NCI-H82 (cell line): ENCODE measurements at regions not wholly inside any gene's neighbourhood (a gene's known extent, or its start where the extent isn't known, plus 50 kb on each side); places are given as distances from the start of the nearest gene placed in this dataset.

Experiments used
- DNase-seq: peaks from one replicate; lab custom pipeline; 2025; lab: John Stamatoyannopoulos, UW

DNA sequence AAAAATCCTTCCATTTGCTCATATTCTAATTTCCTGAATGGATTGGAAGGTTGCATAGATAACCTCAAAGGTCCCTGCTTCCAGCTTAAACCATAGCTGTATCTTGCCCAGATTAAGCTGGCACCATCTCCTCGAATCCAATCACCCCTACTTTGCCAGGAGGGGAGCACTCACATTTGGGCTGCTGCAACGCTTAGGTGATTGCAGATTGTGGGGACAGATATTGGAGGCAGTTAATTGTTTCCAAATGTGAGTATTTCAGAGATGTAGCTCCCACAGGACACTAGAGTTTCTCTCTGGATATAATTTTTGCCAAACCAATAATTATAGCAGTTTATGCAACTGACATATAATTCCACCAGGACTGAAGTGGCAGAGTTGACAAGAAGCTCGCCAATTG, 53.5 kb upstream of the ACSL1 start:
- no peak for DNase-seq

DNA sequence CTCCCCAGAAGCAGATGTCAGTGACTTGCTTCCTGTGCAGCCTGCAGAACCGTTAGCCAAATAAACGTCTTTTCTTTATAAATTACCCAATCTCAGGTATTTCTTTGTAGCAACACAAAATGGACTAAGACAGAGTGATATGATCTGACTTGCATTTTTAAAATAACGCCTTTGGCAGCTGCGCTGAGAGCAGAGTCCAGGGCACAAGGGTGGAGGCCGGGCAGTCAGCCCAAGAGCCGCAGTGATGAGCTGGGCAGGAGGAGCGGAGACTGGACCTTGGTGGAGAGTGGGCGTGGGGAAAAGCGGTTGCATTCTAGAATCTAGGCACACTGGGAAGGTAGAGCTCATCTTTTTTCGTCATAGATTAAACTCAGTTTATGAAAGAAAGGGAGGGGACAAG, 56.5 kb upstream of the ACSL1 start:
- no peak for DNase-seq

DNA sequence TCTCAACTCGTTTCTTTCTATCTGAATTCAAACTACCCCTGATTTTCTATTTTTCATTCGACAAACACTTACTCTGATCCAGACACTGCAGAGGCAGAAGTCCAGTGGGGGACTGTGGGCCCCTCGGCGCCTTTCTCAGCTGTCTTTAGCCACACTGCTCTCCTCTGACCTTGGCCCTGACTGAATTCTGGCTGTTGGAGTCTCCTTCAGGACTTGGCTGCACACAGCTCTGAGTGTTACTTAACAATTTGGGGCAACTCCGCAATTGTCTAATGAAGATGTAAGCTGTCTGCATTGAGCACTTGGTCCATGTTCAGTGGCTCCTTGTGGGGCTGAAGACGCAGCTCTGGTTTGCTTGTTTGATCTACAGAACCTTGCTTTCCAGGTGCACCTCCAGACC, 57.3 kb upstream of the ACSL1 start:
- no peak for DNase-seq

DNA sequence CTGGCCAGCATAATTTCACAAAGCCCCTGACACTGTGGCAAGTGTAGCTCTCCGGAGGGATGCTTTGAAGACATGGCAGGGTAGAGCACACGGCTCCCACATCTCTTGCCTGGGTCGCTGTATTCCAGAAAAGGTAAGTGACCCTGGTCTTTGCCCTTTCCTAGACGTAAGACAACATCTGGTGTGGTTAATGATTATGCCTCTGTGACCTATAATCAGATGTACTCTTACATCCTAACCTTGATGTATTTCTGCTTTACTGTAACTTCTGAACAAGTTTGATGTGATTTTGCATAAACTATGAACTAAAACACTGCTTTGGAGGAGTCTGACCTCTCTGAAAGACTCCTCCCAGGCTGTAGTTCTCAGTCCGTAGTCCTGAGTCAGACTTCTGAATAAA, 59.1 kb upstream of the ACSL1 start:
- DNase-seq, result no peak

DNA sequence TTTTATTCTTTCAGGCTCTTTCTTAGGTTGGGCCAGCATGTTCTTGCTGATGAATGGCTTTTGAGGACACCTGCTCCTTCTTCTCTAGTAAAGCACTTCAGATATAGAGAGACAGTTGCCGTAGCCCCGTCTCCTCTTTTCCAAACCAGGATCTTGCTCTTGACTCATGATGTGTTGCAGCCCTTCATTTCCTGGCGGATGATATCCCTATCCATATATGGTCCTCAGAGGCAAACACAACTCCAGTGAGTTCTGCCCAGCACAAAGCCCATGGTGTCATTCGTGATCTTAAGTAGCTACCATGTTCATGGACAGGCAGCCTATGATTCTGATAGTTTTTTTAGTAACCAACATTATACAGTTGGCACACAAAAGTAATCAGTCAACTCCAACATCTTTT, 59.8 kb upstream of the ACSL1 start:
- DNase-seq, result no peak

DNA sequence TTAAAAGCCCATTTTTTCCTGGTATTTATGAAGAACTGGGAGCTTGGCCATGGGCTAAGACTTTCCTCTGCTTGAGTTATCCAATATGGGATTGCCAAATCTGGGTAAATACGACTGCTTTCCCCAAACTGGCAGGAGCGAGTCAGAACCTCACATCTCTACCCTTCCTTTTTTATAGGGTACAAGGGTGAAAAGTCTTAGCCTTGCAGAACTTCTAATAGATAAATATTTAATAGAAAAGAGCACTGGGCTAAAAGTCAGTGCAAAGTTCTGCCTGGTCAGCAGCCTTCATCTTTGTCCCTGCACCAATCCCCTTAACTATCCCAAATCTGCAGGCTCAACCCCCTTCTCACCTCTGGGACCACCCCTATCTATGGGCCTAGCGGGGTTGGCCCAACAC, 61.6 kb upstream of the ACSL1 start:
- DNase-seq, result no peak

DNA sequence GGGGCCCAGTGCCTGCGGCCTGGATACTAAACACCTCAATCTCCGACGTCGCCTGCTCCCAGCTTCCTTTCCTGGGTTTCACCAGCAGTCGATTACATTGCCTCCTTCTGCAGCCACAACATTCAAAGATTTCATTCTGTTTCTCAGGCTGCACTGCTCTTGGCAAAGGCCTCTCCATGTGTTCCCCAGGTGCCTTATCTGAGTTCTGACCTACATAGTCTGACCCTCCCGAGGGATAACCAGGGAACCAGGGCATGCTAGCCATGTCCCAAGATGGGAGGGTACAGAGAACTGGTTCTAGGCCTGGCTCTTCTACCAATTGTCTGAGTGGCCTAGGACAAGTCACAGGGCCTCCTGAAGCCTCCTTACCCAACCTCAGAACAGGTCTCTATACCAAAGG, 62.2 kb upstream of the ACSL1 start:
- DNase-seq, result no peak

DNA sequence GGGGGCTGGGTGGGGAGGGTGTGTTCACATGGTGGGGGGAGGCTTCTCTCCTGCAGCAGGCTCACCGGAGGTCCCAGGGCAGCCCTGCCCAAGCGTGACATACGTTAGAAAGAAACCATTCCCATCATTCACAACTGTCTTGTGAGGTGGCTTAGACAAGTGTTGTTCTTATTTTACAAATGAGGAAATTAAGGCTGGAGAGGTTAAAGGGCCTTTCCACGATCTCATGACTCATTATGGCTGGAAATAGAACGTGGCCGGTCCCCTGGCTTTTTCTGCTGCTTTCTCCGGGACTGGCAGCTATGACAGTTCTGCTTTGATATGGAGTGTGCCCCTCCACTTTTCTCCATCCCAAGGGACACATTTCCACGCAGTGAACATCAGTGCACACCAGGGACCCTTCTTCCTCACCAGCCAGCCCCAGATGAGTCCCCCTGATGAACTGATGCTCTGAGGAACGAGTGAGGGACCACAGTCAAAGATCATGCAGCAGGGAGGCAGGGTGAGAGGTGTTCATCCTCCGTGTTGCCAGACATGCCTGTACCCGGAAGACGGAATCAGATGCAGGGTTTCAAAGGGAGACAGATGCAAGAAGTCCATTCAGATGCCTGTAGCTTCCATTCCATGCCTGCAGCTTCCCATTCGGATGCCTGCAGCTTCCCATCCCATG, 64.0 kb upstream of the ACSL1 start:
- no peak for DNase-seq

DNA sequence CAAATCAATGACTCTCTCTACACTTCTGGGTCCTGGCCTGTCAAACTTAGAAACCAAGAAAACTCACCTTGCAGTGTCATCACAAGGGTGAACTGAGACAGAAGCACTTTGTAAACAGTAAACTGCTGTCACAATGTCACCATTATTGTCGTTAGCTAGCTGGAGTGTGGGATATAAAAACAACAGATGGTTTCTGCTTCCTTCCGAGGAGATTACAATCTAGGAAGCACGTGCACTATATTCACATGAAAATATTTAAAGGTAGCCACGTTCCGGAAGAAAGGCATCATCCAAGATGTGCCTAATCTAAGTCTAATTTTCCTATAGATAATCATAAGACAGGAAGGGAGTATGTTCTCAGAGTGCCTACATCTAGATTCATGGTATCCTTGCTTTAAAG, 64.7 kb upstream of the ACSL1 start:
- DNase-seq, result peak; percentile 4

DNA sequence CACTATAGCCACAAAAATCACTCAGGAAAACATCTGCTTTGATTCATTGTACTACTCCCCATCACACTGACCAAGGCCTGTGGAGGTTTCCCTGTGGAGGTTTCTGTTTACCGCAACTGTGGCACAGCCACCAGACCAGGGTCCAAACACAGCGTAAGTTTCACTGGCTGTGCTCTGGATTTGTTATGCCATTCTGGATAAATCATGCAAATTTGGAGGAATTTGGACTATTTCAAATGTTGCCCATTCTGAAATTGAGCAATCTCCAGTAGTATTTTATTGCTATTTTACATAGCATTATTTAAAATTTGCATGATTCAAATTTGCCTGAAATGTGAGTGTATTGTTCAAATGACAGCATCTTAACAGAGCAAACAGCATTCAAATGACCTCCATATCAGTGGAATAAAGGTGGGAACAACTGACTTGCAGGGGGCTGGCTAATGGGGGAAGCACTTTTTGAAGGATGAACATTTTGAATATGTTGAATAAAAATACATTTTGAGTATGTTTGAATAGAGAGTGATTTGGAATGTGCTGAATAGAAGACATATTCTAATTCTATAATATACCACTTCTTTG, 66.1 kb upstream of the ACSL1 start:
- DNase-seq, result no peak

DNA sequence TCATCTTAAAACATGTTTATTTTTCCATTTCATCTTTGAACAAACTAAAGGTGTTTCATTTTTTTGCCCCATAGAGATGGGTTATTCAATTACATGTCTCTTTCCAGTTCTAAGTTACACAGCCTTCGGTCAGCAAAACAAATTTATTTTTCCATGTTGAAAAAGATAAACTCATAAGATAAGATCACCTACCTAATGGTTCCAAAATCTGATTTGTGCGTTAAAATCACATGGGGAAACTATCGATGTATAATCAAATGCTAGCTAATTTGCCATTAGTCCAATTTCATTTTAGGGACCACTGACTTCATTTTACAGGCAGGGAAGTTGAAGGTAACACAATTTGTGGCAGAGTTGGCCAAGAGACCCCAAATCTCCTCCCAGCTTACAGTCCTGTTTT, 67.2 kb upstream of the ACSL1 start:
- DNase-seq, result no peak

DNA sequence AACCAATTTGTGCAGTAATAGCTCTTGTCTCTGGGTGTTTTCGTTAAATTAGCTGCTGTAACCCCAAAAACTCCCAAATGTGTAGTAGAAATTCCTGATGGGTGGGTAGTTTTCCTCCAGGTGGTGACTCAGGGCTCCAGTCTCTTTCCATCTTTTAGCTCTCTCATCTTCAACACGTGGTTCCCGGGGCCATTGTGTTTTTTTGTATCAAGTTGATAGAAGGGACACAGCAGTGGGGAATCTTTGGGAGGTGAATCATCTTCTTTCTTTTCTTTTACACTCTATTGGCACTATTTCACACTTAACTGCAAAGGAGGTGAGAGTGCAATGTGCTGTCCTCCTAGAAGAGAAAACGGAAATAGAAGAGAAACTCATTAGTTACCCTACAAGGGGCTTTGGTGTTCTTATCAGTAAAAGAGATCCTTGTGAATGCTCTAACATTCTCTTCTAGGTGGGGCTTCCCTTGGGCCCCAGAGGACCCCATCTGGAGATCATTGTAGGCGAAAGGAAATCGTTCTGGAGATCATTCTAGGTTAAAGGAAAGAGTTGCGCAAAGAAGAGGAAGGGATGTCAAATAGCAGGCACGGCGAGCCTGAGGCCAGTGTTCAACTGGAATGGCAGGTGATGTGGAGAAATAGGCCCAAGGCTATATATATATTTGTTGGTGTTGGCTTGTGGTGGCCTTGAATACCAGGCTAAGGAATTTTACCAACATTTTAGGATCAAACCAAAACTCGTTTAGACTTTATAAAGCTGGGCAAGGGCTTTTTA, 68.2 kb upstream of the ACSL1 start:
- no peak for DNase-seq

DNA sequence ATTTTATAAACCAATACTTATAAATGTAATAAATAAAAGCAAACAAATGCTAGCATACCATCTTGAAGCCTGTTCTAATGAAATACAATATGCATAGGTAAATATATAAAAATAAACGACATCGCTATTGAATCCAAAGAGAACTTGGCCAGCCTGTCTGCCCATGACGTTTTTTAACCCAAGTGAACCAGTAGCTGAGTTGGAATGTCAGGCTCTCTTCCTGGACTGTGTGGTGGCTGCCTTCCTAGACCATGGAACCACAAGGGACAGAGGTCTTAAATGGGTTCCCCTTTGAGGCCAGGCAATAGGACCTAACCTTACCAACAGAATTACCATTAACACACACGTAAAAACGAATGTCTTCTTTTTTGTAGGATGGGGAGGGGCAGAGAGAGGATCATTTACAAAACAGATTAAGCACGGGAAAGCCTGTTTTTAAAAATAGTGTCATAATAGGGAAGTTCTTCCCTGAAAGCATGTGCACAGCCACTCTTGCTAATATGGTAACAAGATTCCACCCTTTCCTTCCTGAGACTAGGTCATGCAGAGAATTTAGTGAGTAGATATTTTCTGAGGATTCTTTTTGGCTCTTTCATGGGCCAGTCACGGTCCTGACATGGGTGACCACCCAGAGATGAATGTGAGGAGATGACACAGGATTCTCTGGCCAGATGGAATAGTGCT, 69.4 kb upstream of the ACSL1 start:
- no peak for DNase-seq

DNA sequence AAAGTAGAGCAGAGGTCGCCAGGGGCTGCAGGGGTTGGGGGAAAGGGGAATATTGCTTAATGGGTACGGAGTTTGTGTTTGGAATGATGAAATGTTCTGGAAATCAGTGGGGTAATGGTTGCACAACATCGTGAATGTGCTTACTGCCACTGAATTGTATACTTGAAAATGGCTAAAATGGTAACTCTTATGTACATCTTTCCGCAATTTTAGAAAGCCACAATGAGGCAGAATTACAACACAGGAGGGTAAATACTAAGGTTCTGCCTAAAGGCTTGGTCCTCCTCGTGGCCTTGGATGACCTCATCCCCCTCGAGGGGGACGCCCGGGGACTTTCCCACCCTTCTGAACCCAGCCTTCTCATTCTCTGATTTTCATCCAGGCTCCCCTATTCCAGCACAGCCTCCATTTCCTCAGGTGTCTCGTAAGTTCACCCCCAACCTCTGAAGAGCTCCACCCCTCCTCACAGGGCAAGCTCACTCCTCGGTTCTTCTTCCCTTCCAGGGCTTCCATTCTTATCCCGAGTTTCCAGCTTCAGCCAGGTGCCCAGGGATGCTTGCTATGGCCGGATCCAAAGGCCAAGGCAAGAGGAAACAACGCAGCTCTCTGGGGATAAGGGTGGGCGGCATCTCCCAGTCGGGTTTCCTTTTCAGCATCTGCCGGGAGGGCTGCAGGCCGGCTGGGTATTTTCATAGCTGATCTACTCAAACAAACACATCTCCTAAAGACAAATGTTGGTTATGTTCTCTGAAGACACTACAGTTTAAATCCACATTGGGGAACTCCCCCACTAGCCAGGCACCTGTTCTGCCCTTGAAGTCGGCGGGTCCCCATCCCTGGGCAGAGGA, 71.3 kb upstream of the ACSL1 start:
- DNase-seq, result no peak

DNA sequence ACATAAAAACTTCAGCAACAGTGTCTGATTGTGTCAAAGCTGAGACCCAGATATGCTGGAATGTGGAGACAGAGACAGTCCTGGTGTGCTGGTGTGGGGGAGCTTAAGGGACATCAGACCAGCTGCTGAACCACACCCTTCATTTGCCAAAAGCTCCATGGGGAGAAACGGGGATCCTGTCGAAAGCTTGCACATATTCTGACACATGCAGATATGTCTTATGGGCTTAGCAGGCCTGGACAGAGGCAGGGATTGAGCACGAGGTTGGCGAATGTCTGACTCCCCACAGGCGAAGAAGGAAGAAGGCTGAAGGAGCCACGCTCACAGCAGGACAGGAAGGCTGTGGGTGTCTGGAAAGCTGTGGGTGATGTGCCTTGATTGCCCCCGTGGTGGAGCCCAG, 72.1 kb upstream of the ACSL1 start:
- no peak for DNase-seq

DNA sequence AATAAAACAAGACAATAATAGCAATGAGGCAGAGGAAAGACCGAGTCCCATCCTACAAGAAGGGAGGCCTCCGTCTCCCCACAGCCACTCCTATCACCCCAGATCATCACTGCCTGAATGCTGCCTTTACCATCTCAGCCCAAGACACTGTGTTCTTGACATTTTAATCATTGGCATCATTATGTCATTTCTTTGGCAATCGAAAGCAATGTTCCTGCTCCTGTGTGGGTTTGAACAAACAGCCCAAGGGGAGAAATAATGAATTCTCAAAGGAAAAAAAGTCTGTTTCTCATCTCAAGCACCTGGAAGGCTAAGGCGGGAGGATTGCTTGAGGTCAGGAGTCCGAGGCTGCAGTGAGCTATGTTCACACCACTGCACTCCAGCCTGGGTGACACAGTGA, 73.0 kb upstream of the ACSL1 start:
- no peak for DNase-seq

DNA sequence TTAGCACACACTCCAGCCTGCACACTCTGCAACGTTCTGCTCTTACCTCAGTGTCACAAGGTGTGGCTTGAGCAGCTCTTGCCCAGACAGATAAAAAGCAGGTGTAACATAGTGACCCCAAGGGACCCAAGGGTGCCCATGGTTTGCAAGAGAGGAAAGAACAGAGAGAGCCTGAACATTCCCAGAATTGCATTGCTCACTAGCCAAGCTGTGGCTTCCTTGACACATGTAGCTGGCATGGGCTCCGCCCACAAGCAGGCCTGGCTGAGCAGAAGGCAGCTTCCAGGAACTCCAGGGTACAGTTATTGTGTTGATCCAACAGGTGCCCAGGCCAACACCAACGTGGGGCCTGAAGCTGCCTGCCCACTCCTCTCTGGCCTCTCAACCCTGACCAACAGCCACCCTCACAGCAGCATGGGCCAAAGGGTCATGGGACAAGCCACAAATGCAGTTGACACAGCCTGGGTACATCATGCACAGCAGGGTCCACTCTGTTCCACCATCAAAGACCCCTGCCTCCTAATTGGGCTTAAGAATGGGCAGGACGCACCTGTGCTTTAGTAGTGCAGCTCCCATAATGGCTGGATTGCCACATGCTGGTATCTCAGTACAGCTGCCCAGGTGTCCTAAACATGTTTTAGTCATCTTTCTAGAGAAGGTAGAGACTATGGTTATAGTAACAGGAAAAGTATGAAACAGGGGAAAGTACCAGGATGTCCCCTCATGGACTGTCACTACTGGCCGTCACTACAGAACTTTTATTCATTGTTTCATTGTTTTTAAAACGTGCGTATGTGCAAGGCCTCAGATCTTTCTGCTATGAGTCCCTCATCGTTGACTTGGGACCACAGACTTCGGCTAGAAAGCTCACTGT, 73.7 kb upstream of the ACSL1 start:
- DNase-seq, result no peak

DNA sequence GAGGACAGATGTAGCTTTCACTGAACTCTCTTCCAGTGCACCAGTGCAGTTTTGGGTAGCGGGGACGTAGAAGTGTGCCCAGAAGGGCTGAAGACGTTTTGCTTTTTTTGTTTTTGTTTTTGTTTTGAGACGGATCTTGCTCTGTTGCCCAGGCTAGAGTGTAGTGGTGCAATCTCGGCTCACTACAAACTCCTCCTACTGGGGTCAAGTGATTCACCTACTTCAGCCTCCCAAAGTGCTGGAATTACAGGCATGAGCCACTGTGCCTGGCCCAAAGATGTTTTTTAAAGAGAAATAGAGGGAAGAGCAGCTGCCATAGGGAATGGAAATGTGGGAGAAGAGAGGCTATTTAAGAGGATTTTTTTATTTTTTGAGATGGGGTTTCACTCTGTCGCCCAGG, 74.4 kb upstream of the ACSL1 start:
- no peak for DNase-seq

DNA sequence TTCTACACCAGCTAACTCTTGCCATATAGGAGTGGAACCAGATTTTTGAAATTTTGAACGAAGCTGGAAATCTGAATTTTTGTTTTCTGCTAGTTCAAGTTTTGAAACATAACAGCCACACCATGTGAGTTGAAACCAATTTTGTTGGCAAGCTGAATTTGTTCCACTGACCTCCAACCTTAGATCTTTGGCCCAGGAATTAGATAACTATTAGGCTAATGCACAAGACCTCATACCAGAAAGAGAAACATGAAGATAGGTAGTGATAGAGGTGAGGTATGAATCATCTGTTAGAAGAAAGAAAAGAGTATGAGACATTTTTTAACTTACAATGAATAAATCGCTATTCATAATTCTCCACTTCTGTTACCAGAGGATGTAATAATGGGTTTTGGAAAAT, 76.8 kb upstream of the ACSL1 start:
- DNase-seq, result no peak

DNA sequence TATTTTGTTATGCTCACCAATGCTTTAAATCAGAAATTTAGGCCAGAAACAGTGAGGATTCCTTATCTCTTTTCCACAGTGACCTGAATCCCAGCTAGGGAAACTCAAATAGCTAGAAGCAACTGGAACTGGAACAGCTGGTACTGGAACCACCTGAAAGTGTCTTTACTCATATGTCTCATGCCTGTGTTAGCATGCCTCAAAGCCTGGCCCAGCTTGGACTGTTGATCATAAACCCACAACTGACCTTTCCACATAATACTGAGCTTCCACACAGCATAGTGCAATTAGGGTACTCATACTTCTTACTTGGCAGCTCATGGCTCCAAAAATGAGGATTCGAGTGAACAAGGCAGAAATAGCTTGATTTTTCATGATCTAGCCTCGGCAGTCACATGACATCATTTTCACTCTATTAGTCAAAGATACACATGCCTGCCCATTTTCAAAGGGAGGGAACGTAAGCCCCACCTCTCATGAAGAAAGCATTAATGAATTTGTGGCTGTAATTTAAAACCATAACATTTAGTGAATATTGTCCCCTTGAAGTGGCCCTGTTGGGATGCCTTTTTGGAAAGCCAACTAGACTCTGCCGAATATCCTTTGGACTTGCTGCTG, 80.8 kb upstream of the ACSL1 start:
- no peak for DNase-seq

DNA sequence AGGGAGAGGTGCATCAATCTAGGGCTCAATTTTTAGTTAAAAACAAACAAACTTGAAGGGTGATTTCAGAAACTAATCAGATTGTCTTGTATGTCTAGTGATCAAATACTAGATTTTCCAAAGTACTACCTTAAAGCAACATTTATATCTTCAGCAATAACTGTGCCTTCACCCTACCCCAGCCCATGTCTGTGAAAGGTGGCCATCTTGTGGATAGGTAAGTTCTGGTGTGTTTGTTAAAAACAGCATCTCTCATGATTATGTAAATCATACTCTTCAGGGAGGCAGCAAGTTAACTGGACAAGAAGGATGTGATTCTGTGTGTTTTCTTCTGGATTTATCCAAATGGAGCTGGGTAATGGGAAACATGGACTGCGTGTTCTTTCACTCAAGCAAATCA, 81.4 kb upstream of the ACSL1 start:
- no peak for DNase-seq
